Caco-2 (cell line): ENCODE measurements at regions not wholly inside any gene's neighbourhood (a gene's known extent, or its start where the extent isn't known, plus 50 kb on each side); places are given as distances from the start of the nearest gene placed in this dataset.

Experiments used
- BruUV-seq: library from RNA; stranded (reverse); fragments of 400-500 nt; replicated peaks from 2 replicates; lab custom pipeline; 2021; lab: Mats Ljungman, UMichigan
- CTCF ChIA-PET: fragments of 300-600 bp; sonication (Branson Sonifier 250); formaldehyde crosslinking; loops from one replicate; lab custom pipeline; 2022; ENCODE audit warnings: antibody characterized with exemption; lab: Charles Lee
- POLR2A ChIA-PET: fragments of 300-600 bp; sonication (Branson Sonifier 250); formaldehyde crosslinking; loops from one replicate; lab custom pipeline; 2022; ENCODE audit warnings: antibody characterized with exemption; lab: Charles Lee
- DNase-seq, 2 experiments: peaks; one replicate each; pipeline versions ENCODE4 v3.0.0 to v3.0.0-alpha.2; 2020 to 2022
- H3K27me3 ChIP-seq: replicated peaks from 2 replicates; pipeline ENCODE4 v1.6.0; 2011; ENCODE audit warnings: low read length; ENCODE audit not compliant: control insufficient read depth, insufficient read depth
- H3K36me3 ChIP-seq: 2 replicates; pipeline ENCODE4 v1.5.1; 2011; ENCODE audit warnings: low read length; ENCODE audit not compliant: control insufficient read depth, insufficient read depth
- H3K4me1 ChIP-seq: fragments of 250-450 bp; sonication (Bioruptor Pico); 2 replicates; pipeline ENCODE4 v1.5.1; 2020; ENCODE audit warnings: mild to moderate bottlenecking
- H3K4me3 ChIP-seq: 2 replicates; pipeline ENCODE4 v1.5.1; 2011; ENCODE audit warnings: low read depth, mild to moderate bottlenecking, control low read depth, low read length
- H3K9me3 ChIP-seq: fragments of 250-450 bp; sonication (Bioruptor Pico); 2 replicates; pipeline ENCODE4 v1.5.1; 2020; ENCODE audit warnings: mild to moderate bottlenecking, moderate library complexity
- H3K27ac Mint-ChIP-seq: one replicate; pipeline ENCODE4 v1.8.0; 2022; ENCODE audit warnings: mixed read lengths; ENCODE audit not compliant: unreplicated experiment
- H3K27me3 Mint-ChIP-seq: one replicate; pipeline ENCODE4 v1.8.0; 2022; ENCODE audit warnings: mixed read lengths; ENCODE audit not compliant: insufficient read depth, unreplicated experiment
- H3K36me3 Mint-ChIP-seq: one replicate; pipeline ENCODE4 v1.8.0; 2022; ENCODE audit warnings: mild to moderate bottlenecking, mixed read lengths; ENCODE audit not compliant: insufficient read depth, unreplicated experiment
- H3K4me1 Mint-ChIP-seq: one replicate; pipeline ENCODE4 v1.8.0; 2022; ENCODE audit warnings: low read depth, mixed read lengths; ENCODE audit not compliant: unreplicated experiment
- H3K4me3 Mint-ChIP-seq: one replicate; pipeline ENCODE4 v1.8.0; 2022; ENCODE audit warnings: mild to moderate bottlenecking, moderate library complexity, mixed read lengths; ENCODE audit not compliant: unreplicated experiment
- H3K9me3 Mint-ChIP-seq: one replicate; pipeline ENCODE4 v1.8.0; 2022; ENCODE audit warnings: mixed read lengths; ENCODE audit not compliant: unreplicated experiment
- intact Hi-C: fragments of 100-400 bp; cut with micrococcal nuclease; formaldehyde crosslinking; loops from one replicate; pipeline ENCODE4 v1.10.0; 2022; ENCODE audit not compliant: unreplicated experiment
- TF ChIP-seq, protein P1 (sequence below), 2 experiments: fragments of 200-600 bp in 1 of 2; IDR thresholded peaks; 1 replicate in 1 of 2; 2 replicates in 1 of 2; pipeline versions ENCODE4 v1.5.1 to v1.8.0; 2011 to 2022; ENCODE audit warnings: antibody characterized with exemption in 1 of 2, control low read depth in 1 of 2, inconsistent platforms in 1 of 2, low read depth in 1 of 2, low read length in 1 of 2, mild to moderate bottlenecking in 1 of 2, moderate library complexity in 1 of 2; ENCODE audit not compliant: insufficient read depth in 1 of 2, severe bottlenecking in 1 of 2, unreplicated experiment in 1 of 2

- no peaks in the 10 kb centered on the region for H3K4me1 ChIP-seq
- no peaks in the 10 kb centered on the region for H3K36me3 Mint-ChIP-seq
- H3K27me3 Mint-ChIP-seq = no peaks in the 10 kb centered on the region
- H3K27me3 ChIP-seq = no peaks in the 10 kb centered on the region
- no peaks in the 10 kb centered on the region for H3K4me1 Mint-ChIP-seq
- H3K4me3 ChIP-seq = no peak overlapping the region
- no peak overlapping the region for H3K4me3 Mint-ChIP-seq
- no peaks in the 10 kb centered on the region for H3K36me3 ChIP-seq
- H3K9me3 ChIP-seq = no peaks in the 10 kb centered on the region; the same call in 1 of the 2 replicates
- DNase-seq = no peak
- ChIA-PET POLR2A (no interaction called here), CTCF (no interaction called here)
- TF ChIP-seq, protein P1, sequence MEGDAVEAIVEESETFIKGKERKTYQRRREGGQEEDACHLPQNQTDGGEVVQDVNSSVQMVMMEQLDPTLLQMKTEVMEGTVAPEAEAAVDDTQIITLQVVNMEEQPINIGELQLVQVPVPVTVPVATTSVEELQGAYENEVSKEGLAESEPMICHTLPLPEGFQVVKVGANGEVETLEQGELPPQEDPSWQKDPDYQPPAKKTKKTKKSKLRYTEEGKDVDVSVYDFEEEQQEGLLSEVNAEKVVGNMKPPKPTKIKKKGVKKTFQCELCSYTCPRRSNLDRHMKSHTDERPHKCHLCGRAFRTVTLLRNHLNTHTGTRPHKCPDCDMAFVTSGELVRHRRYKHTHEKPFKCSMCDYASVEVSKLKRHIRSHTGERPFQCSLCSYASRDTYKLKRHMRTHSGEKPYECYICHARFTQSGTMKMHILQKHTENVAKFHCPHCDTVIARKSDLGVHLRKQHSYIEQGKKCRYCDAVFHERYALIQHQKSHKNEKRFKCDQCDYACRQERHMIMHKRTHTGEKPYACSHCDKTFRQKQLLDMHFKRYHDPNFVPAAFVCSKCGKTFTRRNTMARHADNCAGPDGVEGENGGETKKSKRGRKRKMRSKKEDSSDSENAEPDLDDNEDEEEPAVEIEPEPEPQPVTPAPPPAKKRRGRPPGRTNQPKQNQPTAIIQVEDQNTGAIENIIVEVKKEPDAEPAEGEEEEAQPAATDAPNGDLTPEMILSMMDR (IDR thresholded peaks at IDR 0.05; ENCODE audit: insufficient read depth in 1 of 2, low read depth in 1 of 2, low read length in 1 of 2, severe bottlenecking in 1 of 2, unreplicated experiment in 1 of 2) = no peak
- no peaks in the 10 kb centered on the region for H3K9me3 Mint-ChIP-seq
- intact Hi-C loops = no loop called here
- BruUV-seq = no TSS peak
- H3K27ac Mint-ChIP-seq = no peak overlapping the region
Measured at GRCh38 chr19:23810496-23810895, 51.8 kb upstream of the ZNF681 start.
